ENCODE measurements at regions not wholly inside any gene's neighbourhood (a gene's known extent, or its start where the extent isn't known, plus 50 kb on each side); places are given as distances from the start of the nearest gene placed in this dataset.

GRCh38 chr2:187155476-187155875 lies 292.6 kb downstream of the CALCRL start:
- TF ChIP-seq CTCF (IDR thresholded peaks at IDR 0.05) (no peak), EZH2 (IDR thresholded peaks at IDR 0.05) (no peak)

Measured in neural progenitor cell (in vitro differentiated cells).